ENCODE measurements at regions not wholly inside any gene's neighbourhood (a gene's known extent, or its start where the extent isn't known, plus 50 kb on each side); places are given as distances from the start of the nearest gene placed in this dataset.

GRCh38 chr20:56766528-56766927, 137.4 kb downstream of the TFAP2C start:
- WGBS, 2 donors = 70 to 79% methylated on average over 3 of the region's 3 CpGs
- no peaks in the 10 kb centered on the region for H3K36me3 ChIP-seq
- H3K4me1 ChIP-seq = no peaks in the 10 kb centered on the region
- peaks cover 0 to 10% (median 0%) of the 10 kb centered on the region in 11 donors for H3K9me3 ChIP-seq
- H3K27me3 ChIP-seq = peaks cover 0 to 17% (median 5%) of the 10 kb centered on the region in 7 donors
- H3K27ac ChIP-seq = no peak overlapping the region
- intact Hi-C loops (cut with DNase I) = no loop called here
- TF ChIP-seq CTCF (IDR thresholded peaks at IDR 0.05) = no peak
- H3K4me3 ChIP-seq = no peak overlapping the region
- ATAC-seq (no peak), DNase-seq (no peak)

GRCh38 chr20:56769921-56770600, 141.0 kb downstream of the TFAP2C start:
- peaks cover 0 to 10% (median 0%) of the 10 kb centered on the region in 11 donors for H3K9me3 ChIP-seq
- DNase-seq = no peak
- intact Hi-C loops (cut with DNase I) = no loop called here

GRCh38 chr20:56773749-56774148, 144.6 kb downstream of the TFAP2C start:
- 80 to 85% methylated on average over 5 of the region's 5 CpGs for WGBS, 2 donors
- Histone ChIP-seq H3K9me3 (no peaks in the 10 kb centered on the region), H3K4me1 (peaks cover 0 to 2% (median 0%) of the 10 kb centered on the region in 9 donors), H3K4me3 (no peak overlapping the region), H3K27ac (no peak overlapping the region), H3K27me3 (peaks cover 0 to 63% (median 11%) of the 10 kb centered on the region in 7 donors), H3K36me3 (no peaks in the 10 kb centered on the region)
- DNase-seq (no peak), ATAC-seq (no peak)
- TF ChIP-seq CTCF (IDR thresholded peaks at IDR 0.05) = no peak
- intact Hi-C loops (cut with DNase I) = no loop called here

More at GRCh38 chr20:56769921-56770600, 141.0 kb downstream of the TFAP2C start:
- H3K4me3 ChIP-seq = no peak overlapping the region
- no peak for TF ChIP-seq CTCF (IDR thresholded peaks at IDR 0.05)
- no peak for ATAC-seq
- no peaks in the 10 kb centered on the region for H3K36me3 ChIP-seq
- H3K27ac ChIP-seq = no peak overlapping the region
- H3K4me1 ChIP-seq = no peaks in the 10 kb centered on the region
- peaks cover 0 to 32% (median 14%) of the 10 kb centered on the region in 7 donors for H3K27me3 ChIP-seq
- WGBS, 2 donors = 72 to 80% methylated on average over 7 of the region's 7 CpGs

- Histone ChIP-seq H3K27ac (no peak overlapping the region), H3K4me3 (no peak overlapping the region), H3K4me1 (peaks cover 0 to 6% (median 0%) of the 10 kb centered on the region in 9 donors), H3K9me3 (no peaks in the 10 kb centered on the region), H3K27me3 (peaks cover 0 to 65% (median 12%) of the 10 kb centered on the region in 7 donors), H3K36me3 (no peaks in the 10 kb centered on the region)
- intact Hi-C loops (cut with DNase I) = no loop called here
- no peak for TF ChIP-seq CTCF (IDR thresholded peaks at IDR 0.05)
- WGBS, 2 donors = 83 to 86% methylated on average over 5 of the region's 5 CpGs
- ATAC-seq (no peak), DNase-seq (no peak)
These were observed 145.8 kb downstream of the TFAP2C start for GRCh38 chr20:56774873-56775272.
